ENCODE measurements at regions not wholly inside any gene's neighbourhood (a gene's known extent, or its start where the extent isn't known, plus 50 kb on each side); places are given as distances from the start of the nearest gene placed in this dataset.
A peak's percentile ranks its signal among the peaks of the same experiment; 100 is the strongest.

- TF ChIP-seq, protein P1, sequence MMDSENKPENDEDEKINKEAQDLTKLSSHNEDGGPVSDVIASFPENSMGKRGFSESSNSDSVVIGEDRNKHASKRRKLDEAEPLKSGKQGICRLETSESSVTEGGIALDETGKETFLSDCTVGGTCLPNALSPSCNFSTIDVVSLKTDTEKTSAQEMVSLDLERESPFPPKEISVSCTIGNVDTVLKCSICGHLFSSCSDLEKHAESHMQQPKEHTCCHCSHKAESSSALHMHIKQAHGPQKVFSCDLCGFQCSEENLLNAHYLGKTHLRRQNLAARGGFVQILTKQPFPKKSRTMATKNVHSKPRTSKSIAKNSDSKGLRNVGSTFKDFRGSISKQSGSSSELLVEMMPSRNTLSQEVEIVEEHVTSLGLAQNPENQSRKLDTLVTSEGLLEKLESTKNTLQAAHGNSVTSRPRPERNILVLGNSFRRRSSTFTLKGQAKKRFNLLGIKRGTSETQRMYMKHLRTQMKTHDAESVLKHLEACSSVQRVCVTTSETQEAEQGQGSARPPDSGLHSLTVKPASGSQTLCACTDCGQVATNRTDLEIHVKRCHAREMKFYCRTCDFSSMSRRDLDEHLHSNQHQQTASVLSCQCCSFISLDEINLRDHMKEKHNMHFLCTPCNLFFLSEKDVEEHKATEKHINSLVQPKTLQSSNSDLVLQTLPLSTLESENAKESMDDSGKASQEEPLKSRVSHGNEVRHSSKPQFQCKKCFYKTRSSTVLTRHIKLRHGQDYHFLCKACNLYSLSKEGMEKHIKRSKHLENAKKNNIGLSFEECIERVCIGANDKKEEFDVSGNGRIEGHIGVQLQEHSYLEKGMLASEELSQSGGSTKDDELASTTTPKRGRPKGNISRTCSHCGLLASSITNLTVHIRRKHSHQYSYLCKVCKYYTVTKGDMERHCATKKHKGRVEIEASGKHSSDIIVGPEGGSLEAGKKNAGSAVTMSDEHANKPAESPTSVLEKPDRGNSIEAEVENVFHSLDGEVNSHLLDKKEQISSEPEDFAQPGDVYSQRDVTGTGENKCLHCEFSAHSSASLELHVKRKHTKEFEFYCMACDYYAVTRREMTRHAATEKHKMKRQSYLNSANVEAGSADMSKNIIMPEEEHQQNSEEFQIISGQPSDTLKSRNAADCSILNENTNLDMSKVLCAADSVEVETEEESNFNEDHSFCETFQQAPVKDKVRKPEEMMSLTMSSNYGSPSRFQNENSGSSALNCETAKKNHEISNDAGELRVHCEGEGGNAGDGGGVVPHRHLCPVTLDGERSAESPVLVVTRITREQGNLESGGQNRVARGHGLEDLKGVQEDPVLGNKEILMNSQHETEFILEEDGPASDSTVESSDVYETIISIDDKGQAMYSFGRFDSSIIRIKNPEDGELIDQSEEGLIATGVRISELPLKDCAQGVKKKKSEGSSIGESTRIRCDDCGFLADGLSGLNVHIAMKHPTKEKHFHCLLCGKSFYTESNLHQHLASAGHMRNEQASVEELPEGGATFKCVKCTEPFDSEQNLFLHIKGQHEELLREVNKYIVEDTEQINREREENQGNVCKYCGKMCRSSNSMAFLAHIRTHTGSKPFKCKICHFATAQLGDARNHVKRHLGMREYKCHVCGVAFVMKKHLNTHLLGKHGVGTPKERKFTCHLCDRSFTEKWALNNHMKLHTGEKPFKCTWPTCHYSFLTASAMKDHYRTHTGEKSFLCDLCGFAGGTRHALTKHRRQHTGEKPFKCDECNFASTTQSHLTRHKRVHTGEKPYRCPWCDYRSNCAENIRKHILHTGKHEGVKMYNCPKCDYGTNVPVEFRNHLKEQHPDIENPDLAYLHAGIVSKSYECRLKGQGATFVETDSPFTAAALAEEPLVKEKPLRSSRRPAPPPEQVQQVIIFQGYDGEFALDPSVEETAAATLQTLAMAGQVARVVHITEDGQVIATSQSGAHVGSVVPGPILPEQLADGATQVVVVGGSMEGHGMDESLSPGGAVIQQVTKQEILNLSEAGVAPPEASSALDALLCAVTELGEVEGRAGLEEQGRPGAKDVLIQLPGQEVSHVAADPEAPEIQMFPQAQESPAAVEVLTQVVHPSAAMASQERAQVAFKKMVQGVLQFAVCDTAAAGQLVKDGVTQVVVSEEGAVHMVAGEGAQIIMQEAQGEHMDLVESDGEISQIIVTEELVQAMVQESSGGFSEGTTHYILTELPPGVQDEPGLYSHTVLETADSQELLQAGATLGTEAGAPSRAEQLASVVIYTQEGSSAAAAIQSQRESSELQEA (IDR thresholded peaks at IDR 0.05; ENCODE audit: low read depth), result no peak
- TF ChIP-seq ETS1 (conservative IDR thresholded peaks at IDR 0.05; ENCODE audit: control insufficient read depth, low read depth, low read length), result peak; percentile 74; the same call in 1 of the 2 replicates
- TF ChIP-seq, protein P2, sequence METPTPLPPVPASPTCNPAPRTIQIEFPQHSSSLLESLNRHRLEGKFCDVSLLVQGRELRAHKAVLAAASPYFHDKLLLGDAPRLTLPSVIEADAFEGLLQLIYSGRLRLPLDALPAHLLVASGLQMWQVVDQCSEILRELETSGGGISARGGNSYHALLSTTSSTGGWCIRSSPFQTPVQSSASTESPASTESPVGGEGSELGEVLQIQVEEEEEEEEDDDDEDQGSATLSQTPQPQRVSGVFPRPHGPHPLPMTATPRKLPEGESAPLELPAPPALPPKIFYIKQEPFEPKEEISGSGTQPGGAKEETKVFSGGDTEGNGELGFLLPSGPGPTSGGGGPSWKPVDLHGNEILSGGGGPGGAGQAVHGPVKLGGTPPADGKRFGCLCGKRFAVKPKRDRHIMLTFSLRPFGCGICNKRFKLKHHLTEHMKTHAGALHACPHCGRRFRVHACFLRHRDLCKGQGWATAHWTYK (CRISPR knock-in tag; IDR thresholded peaks at IDR 0.05), result no peak
- TF ChIP-seq PREB (CRISPR knock-in tag; IDR thresholded peaks at IDR 0.05), result 0 out of 2 replicates have a peak, but pooled peaks have one; percentile 70
- no peak for TF ChIP-seq ESRRB (CRISPR knock-in tag; IDR thresholded peaks at IDR 0.05; ENCODE audit: borderline replicate concordance)
- TF ChIP-seq POLR3G (IDR thresholded peaks at IDR 0.05; ENCODE audit: extremely low read depth, insufficient read length, insufficient replicate concordance), result no peak
- peak; percentile 99 for TF ChIP-seq HDAC3 (IDR thresholded peaks at IDR 0.05; ENCODE audit: borderline replicate concordance, partially characterized antibody)
- no peak for TF ChIP-seq SP2 (IDR thresholded peaks at IDR 0.05; ENCODE audit: extremely low read depth, low read depth, low read length, poor library complexity, severe bottlenecking)
- no peak for TF ChIP-seq HMG20A (CRISPR knock-in tag; conservative IDR thresholded peaks at IDR 0.05)
- TF ChIP-seq ZFPM2 (CRISPR knock-in tag; IDR thresholded peaks at IDR 0.05), result no peak
- no peak for TF ChIP-seq KAT2B (IDR thresholded peaks at IDR 0.05; ENCODE audit: low read depth, low read length)
- TF ChIP-seq CEBPG (CRISPR knock-in tag; IDR thresholded peaks at IDR 0.05), result peak; percentile 95
- peak; percentile 94 to 98 for TF ChIP-seq CEBPG (tag; conservative IDR thresholded peaks at IDR 0.05 in 1 of 2, IDR thresholded peaks at IDR 0.05 in 1 of 2)
- TF ChIP-seq MAFF (IDR thresholded peaks at IDR 0.05; ENCODE audit: low read length), result peak; percentile 55; the same call in 1 of the 2 replicates
- TF ChIP-seq SIN3B (IDR thresholded peaks at IDR 0.05; ENCODE audit: low read depth), result no peak
- peak; percentile 48 for TF ChIP-seq KDM5B (IDR thresholded peaks at IDR 0.05; ENCODE audit: insufficient replicate concordance, low read depth, low read length)
Measured at GRCh38 chr11:62025487-62026105, 58.2 kb upstream of the FTH1 start (continued).
